ENCODE measurements at regions not wholly inside any gene's neighbourhood (a gene's known extent, or its start where the extent isn't known, plus 50 kb on each side); places are given as distances from the start of the nearest gene placed in this dataset.

DNA sequence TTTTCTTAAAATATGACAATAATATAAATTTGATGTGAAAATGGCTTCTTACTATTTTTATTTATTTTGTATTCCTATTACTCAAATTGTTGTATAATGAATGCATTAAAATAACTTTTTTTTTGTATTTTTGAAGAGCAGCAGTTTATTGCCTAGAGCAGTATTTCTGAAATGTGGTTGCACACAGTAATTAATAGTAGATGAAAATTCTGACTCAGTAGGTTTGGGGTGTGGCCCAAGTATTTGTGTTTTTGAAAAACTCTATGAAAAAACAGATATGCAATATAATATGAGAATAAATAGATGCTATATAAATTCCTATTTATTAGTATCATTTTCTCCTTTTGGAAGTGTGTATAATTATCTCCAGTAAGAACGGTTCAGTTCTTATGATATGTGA, 2225.3 kb upstream of the C9orf72 start:
- no peak for DNase-seq
- Histone ChIP-seq H3K4me1 (no peaks in the 10 kb centered on the region), H3K36me3 (no peaks in the 10 kb centered on the region), H3K27ac (no peak overlapping the region), H3K4me3 (no peak overlapping the region), H3K9me3 (no peaks in the 10 kb centered on the region), H3K27me3 (ENCODE audit: low read depth) (no peaks in the 10 kb centered on the region)
- intact Hi-C loops (cut with DNase I): no loop called here
- TF ChIP-seq CTCF (IDR thresholded peaks at IDR 0.05): no peak
- no peak for ATAC-seq

DNA sequence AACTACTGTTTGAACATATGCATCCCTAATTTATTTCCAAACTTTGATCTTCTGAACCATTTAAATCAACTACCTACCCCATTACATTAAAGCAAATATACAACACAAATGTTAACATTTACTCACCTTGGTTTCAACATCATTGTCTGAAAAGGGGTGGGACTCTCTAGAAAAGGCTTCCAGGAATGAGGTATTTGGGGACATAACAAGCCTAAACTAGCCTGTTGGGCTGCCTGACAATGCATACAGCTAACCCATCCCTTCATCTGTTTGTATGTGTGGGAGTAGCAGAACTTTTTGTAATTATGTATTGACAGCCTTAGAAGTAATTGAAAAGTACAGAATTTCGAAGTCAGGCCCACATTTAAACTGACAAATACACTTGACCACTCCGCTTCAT, 2225.9 kb upstream of the C9orf72 start:
- Histone ChIP-seq H3K4me3 (no peak overlapping the region), H3K36me3 (no peaks in the 10 kb centered on the region), H3K27ac (no peak overlapping the region), H3K4me1 (no peaks in the 10 kb centered on the region), H3K27me3 (ENCODE audit: low read depth) (no peaks in the 10 kb centered on the region), H3K9me3 (no peaks in the 10 kb centered on the region)
- intact Hi-C loops (cut with DNase I): no loop called here
- DNase-seq: no peak
- no peak for TF ChIP-seq CTCF (IDR thresholded peaks at IDR 0.05)
- ATAC-seq: no peak

DNA sequence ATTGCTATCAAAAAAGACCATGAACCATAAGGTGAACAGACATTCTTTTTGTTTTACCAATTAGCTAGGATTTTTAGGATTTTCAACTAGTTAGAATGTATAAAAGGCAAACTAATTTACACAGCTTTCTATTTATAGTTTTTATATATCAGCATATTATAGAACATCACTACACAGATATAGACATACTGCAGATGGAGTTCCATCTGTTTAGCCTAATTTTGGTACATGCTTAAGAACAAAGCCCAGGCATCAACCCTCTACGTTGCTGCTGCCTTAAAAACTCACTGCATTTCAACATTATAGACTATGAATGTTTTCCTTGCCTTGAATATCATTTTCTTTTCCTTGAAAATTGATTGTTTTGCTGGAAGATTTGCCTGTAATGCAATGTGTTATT, 2227.5 kb upstream of the C9orf72 start:
- no peaks in the 10 kb centered on the region for H3K4me1 ChIP-seq
- H3K27me3 ChIP-seq (ENCODE audit: low read depth): no peaks in the 10 kb centered on the region
- ATAC-seq (no peak), DNase-seq (no peak)
- TF ChIP-seq CTCF (IDR thresholded peaks at IDR 0.05): no peak
- intact Hi-C loops (cut with DNase I): no loop called here
- no peaks in the 10 kb centered on the region for H3K36me3 ChIP-seq
- no peaks in the 10 kb centered on the region for H3K9me3 ChIP-seq
- no peak overlapping the region for H3K27ac ChIP-seq
- no peak overlapping the region for H3K4me3 ChIP-seq

GRCh38 chr9:29802454-29802853, 2229.2 kb upstream of the C9orf72 start:
- Histone ChIP-seq H3K9me3 (no peaks in the 10 kb centered on the region), H3K27me3 (ENCODE audit: low read depth) (no peaks in the 10 kb centered on the region), H3K4me3 (no peak overlapping the region), H3K27ac (no peak overlapping the region), H3K4me1 (no peaks in the 10 kb centered on the region), H3K36me3 (no peaks in the 10 kb centered on the region)
- DNase-seq: no peak
- intact Hi-C loops (cut with DNase I): no loop called here
- no peak for TF ChIP-seq CTCF (IDR thresholded peaks at IDR 0.05)
- no peak for ATAC-seq

DNA sequence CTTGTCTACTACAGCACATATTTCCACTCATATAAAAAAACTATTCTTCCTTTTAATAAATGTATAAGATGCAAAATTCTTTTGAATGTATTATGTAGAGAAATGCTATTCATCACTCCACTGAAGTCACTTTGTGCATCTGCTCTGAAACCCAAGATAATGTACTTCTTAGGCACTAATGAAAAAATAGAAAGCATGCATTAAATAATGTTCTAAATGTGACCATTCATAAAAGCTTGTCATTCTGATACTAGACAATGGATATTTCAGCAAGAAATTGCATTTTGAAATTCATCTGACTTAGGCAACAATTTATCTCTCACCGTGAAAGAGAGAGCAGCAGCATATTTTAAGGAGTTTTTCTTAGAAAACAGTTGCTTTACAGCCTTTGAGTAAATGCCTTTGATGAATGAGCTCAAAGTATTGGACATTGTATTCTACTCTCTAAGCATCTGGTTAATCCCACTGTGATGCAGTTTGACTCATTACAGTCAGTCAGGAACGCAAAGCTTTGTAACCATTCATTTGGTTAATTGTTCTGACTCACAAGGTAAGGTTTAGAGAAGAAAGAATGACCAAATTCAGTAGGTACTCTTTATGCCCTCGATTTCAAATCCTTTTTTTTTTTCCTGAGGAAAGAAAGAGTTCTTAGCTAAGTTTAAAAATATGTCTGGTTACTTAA, 2233.8 kb upstream of the C9orf72 start:
- Histone ChIP-seq H3K4me1 (no peaks in the 10 kb centered on the region), H3K4me3 (no peak overlapping the region), H3K27ac (no peak overlapping the region), H3K9me3 (peaks cover 5% of the 10 kb centered on the region), H3K27me3 (ENCODE audit: low read depth) (no peaks in the 10 kb centered on the region), H3K36me3 (no peaks in the 10 kb centered on the region)
- intact Hi-C loops (cut with DNase I): no loop called here
- ATAC-seq: no peak
- TF ChIP-seq CTCF (IDR thresholded peaks at IDR 0.05): no peak
- no peak for DNase-seq
